Upper lobe of right lung (tissue), 1 donor: ENCODE measurements at regions not wholly inside any gene's neighbourhood (a gene's known extent, or its start where the extent isn't known, plus 50 kb on each side); places are given as distances from the start of the nearest gene placed in this dataset.

Experiments used
- ATAC-seq: fragments of 200-7000 bp; cut with Tn5 transposase; one replicate; pipeline ENCODE4 v1.9.1; 2020; ENCODE audit warnings: mild to moderate bottlenecking, moderate library complexity
- DNase-seq: peaks from one replicate; pipeline ENCODE4 v3.0.0-alpha.2; 2020
- H3K27ac ChIP-seq: fragments of 200-600 bp; one replicate; pipeline ENCODE4 v1.8.0; 2022
- H3K27me3 ChIP-seq: fragments of 200-600 bp; one replicate; pipeline ENCODE4 v1.8.0; 2022; ENCODE audit warnings: mild to moderate bottlenecking
- H3K36me3 ChIP-seq: fragments of 200-600 bp; one replicate; pipeline ENCODE4 v1.8.0; 2022
- H3K4me1 ChIP-seq: fragments of 200-600 bp; one replicate; pipeline ENCODE4 v1.8.0; 2022
- H3K4me3 ChIP-seq: fragments of 200-600 bp; one replicate; pipeline ENCODE4 v1.8.0; 2022; ENCODE audit warnings: mild to moderate bottlenecking
- H3K9me3 ChIP-seq: fragments of 200-600 bp; one replicate; pipeline ENCODE4 v1.8.0; 2022
- CTCF ChIP-seq: fragments of 200-600 bp; IDR thresholded peaks from one replicate; pipeline ENCODE4 v1.8.0; 2022; ENCODE audit warnings: antibody characterized with exemption
- intact Hi-C: fragments of 100-400 bp; cut with DNase I; formaldehyde crosslinking; loops from one replicate; pipeline ENCODE4 v1.11.0; 2022
- donor health status: DM: no; HTN: yes; CAD: no; lungs with severe emphysema.

- Histone ChIP-seq H3K27me3 (peaks cover 8% of the 10 kb centered on the region), H3K9me3 (no peaks in the 10 kb centered on the region), H3K36me3 (no peaks in the 10 kb centered on the region), H3K4me3 (no peak overlapping the region), H3K4me1 (no peaks in the 10 kb centered on the region), H3K27ac (no peak overlapping the region)
- TF ChIP-seq CTCF, result no peak
- intact Hi-C loops, result no loop called here
- ATAC-seq (no peak), DNase-seq (no peak)
These were observed 655.1 kb downstream of the VRK1 start for GRCh38 chr14:97452314-97452713.

- Histone ChIP-seq H3K9me3 (no peaks in the 10 kb centered on the region), H3K4me1 (no peaks in the 10 kb centered on the region), H3K36me3 (no peaks in the 10 kb centered on the region), H3K27me3 (peaks cover 15% of the 10 kb centered on the region), H3K4me3 (no peak overlapping the region), H3K27ac (no peak overlapping the region)
- intact Hi-C loops, result no loop called here
- ATAC-seq, result no peak
- DNase-seq, result no peak
- TF ChIP-seq CTCF, result no peak
These were observed 656.8 kb downstream of the VRK1 start for GRCh38 chr14:97453991-97454390.

GRCh38 chr14:97456462-97456861 lies 659.3 kb downstream of the VRK1 start:
- no peak for DNase-seq
- intact Hi-C loops, result no loop called here
- H3K9me3 ChIP-seq, result no peaks in the 10 kb centered on the region
- no peak for TF ChIP-seq CTCF
- ATAC-seq, result no peak
- H3K4me3 ChIP-seq, result no peak overlapping the region
- no peaks in the 10 kb centered on the region for H3K36me3 ChIP-seq
- H3K27ac ChIP-seq, result no peak overlapping the region
- no peaks in the 10 kb centered on the region for H3K4me1 ChIP-seq
- H3K27me3 ChIP-seq, result peaks cover 15% of the 10 kb centered on the region

DNA sequence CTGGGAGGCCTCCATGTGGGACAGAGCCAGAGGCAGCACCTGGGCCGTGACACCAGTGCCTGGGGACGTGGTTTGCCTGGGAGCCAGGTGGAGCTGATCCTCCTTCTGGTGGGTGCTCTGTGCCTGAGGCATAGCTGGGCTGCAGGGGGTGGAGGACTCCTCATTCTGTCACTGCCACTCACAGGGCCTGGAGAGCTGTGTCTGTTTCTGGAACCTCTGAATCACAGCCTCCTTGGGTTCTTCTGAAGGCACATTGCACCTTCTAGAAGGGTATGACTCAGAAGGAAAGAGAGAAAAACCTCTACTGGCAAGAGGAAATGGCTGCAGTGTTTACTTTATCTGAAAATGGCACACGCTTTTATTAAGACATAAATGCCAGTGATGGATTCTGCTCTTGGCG lies 659.8 kb downstream of the VRK1 start:
- H3K9me3 ChIP-seq, result no peaks in the 10 kb centered on the region
- H3K27ac ChIP-seq, result no peak overlapping the region
- ATAC-seq, result peak; percentile 45
- no peak for DNase-seq
- intact Hi-C loops, result no loop called here
- no peaks in the 10 kb centered on the region for H3K36me3 ChIP-seq
- H3K4me1 ChIP-seq, result no peaks in the 10 kb centered on the region
- H3K4me3 ChIP-seq, result no peak overlapping the region
- TF ChIP-seq CTCF, result no peak
- peaks cover 15% of the 10 kb centered on the region for H3K27me3 ChIP-seq

DNA sequence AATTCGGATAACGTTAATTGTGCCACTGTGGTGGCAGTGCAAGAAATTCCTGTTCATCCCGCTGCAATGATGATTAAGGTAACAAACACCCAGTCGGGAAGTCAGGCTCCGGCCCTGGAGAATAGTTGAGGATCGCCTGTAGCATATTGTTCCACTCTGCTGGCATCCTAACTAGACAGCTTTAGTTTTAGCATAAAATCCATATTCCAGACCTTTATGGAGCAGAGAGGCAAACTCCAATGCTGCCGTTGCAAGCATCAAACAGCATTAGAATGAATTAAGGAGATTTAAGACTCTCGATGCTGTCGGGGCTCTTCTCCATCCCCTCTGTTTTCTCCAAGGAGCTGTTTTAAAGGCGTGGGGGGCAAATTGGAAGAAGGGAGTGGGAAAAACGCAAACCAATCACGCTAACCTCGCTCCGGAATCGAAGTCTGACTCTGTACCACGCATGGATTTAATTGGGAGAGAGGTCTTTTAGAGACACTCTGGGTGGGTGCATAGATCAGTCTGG lies 660.4 kb downstream of the VRK1 start:
- TF ChIP-seq CTCF, result no peak
- no peak overlapping the region for H3K4me3 ChIP-seq

GRCh38 chr14:97458255-97458654 lies 661.1 kb downstream of the VRK1 start:
- Histone ChIP-seq H3K4me3 (peak overlapping the region; percentile 34), H3K27me3 (peaks cover 15% of the 10 kb centered on the region), H3K9me3 (no peaks in the 10 kb centered on the region), H3K4me1 (no peaks in the 10 kb centered on the region), H3K27ac (peak overlapping the region; percentile 42), H3K36me3 (no peaks in the 10 kb centered on the region)
- DNase-seq (no peak), ATAC-seq (no peak)
- TF ChIP-seq CTCF, result no peak
- intact Hi-C loops, result no loop called here

More for the DNA sequence above, 660.4 kb downstream of the VRK1 start:
- no peak for DNase-seq
- no peaks in the 10 kb centered on the region for H3K36me3 ChIP-seq
- intact Hi-C loops, result no loop called here
- no peaks in the 10 kb centered on the region for H3K9me3 ChIP-seq
- no peak for ATAC-seq
- H3K27me3 ChIP-seq, result peaks cover 15% of the 10 kb centered on the region
- no peaks in the 10 kb centered on the region for H3K4me1 ChIP-seq
- no peak overlapping the region for H3K27ac ChIP-seq
